ENCODE measurements at regions not wholly inside any gene's neighbourhood (a gene's known extent, or its start where the extent isn't known, plus 50 kb on each side); places are given as distances from the start of the nearest gene placed in this dataset.

DNA sequence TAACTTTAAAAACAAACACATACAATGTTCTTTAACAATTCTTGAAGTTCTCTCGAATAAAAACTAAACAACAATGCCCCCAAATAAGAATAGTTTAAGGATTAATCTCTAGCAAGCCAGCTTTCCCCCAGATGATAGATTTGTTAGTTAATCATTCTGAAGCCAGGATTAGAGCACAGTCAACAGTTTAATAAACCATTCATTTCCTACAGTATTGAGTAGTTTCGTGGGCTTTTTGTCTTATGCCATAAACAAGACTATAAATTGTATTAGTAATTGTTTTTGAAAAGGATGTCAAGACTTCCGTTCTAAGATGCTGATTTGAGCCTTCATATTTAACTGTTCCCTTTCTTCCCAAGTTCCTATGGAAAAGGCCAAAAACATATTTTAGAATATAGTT is 136.6 kb downstream of the PIK3R1 start:
- WGBS (ENCODE audit: insufficient coverage, insufficient read length): 100% methylated on average over 1 of the region's 3 CpGs
- no peaks in the 10 kb centered on the region for H3K36me3 ChIP-seq (ENCODE audit: control insufficient read depth, insufficient read depth, low read length)
- H3K9me3 ChIP-seq (ENCODE audit: control insufficient read depth, insufficient read depth, low read length): no peaks in the 10 kb centered on the region
- H3K27me3 ChIP-seq (ENCODE audit: control insufficient read depth, insufficient read depth, low read length): no peaks in the 10 kb centered on the region
- DNase-seq (ENCODE audit: low read depth, low spot score): no peak
- H3K27ac ChIP-seq (ENCODE audit: low read length): no peak overlapping the region
- H3K4me1 ChIP-seq (ENCODE audit: control insufficient read depth, insufficient read depth, low read length): no peaks in the 10 kb centered on the region
- H3K4me3 ChIP-seq (ENCODE audit: low read length): no peak overlapping the region

DNA sequence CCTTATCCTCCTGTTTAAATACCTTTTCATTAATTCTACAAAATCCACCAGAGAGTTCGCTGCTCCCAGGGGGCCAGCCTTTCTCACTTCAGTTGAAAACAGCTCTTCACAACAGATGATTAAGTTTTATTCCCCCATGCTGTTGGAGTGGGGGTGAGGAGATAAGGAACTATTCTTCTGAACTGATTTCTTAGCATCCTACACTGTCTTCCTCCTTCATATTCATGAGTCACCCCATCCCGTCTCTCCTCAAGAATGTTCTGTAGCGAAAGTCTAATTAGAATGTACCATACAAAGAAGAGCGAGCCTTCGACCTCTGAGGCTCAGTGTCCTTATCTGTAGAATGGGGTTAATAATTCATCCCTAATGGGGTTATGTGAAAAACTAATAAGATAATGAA is 138.0 kb downstream of the PIK3R1 start:
- H3K4me3 ChIP-seq (ENCODE audit: low read length): no peak overlapping the region
- H3K27ac ChIP-seq (ENCODE audit: low read length): no peak overlapping the region
- no peaks in the 10 kb centered on the region for H3K9me3 ChIP-seq (ENCODE audit: control insufficient read depth, insufficient read depth, low read length)
- no peaks in the 10 kb centered on the region for H3K27me3 ChIP-seq (ENCODE audit: control insufficient read depth, insufficient read depth, low read length)
- no CpG with 5 or more reads among the region's 5 CpGs for WGBS (ENCODE audit: insufficient coverage, insufficient read length)
- no peaks in the 10 kb centered on the region for H3K36me3 ChIP-seq (ENCODE audit: control insufficient read depth, insufficient read depth, low read length)
- no peaks in the 10 kb centered on the region for H3K4me1 ChIP-seq (ENCODE audit: control insufficient read depth, insufficient read depth, low read length)
- DNase-seq (ENCODE audit: low read depth, low spot score): no peak

DNA sequence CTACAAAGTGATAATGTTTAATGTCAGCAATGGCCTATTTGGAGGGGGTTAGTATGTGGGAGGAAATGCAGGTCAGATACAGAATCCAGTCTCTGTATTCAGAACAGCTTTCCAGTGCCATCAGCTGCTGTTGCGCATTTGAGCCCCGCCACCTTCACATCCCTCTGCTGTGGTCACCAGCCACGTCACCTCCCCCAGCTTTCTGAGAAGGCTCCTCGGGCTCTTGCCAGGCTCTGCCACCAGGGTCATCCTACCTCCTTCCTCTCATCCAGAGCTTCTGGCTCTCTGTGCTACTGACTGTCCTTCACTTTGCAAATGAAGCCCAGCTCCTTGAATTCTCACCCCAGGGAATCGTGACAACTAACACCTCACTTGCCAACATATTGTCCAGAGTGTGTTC is 138.8 kb downstream of the PIK3R1 start:
- Histone ChIP-seq H3K27ac (ENCODE audit: low read length) (no peak overlapping the region), H3K36me3 (ENCODE audit: control insufficient read depth, insufficient read depth, low read length) (no peaks in the 10 kb centered on the region), H3K9me3 (ENCODE audit: control insufficient read depth, insufficient read depth, low read length) (no peaks in the 10 kb centered on the region), H3K4me1 (ENCODE audit: control insufficient read depth, insufficient read depth, low read length) (no peaks in the 10 kb centered on the region), H3K4me3 (ENCODE audit: low read length) (no peak overlapping the region), H3K27me3 (ENCODE audit: control insufficient read depth, insufficient read depth, low read length) (no peaks in the 10 kb centered on the region)
- no peak for DNase-seq (ENCODE audit: low read depth, low spot score)
- no CpG with 5 or more reads among the region's 5 CpGs for WGBS (ENCODE audit: insufficient coverage, insufficient read length)

DNA sequence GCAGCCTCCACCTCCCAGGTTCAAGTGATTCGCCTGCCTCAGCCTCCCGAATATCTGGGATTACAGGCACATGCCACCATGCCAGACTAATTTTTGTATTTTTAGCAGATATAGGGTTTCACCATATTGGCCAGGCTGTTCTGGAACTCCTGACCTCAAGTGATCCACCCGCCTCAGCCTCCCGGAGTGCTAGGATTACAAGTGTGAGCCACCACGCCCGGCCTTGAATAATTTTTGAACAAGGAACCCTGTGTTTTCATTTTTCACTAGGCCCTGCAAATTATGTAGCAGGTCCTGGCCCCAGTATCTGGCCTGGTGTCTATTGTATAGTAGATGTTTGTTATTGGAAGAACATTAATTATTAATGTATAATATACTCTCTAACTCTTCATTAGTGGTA is 140.7 kb downstream of the PIK3R1 start:
- no peaks in the 10 kb centered on the region for H3K36me3 ChIP-seq (ENCODE audit: control insufficient read depth, insufficient read depth, low read length)
- H3K9me3 ChIP-seq (ENCODE audit: control insufficient read depth, insufficient read depth, low read length): no peaks in the 10 kb centered on the region
- no CpG with 5 or more reads among the region's 6 CpGs for WGBS (ENCODE audit: insufficient coverage, insufficient read length)
- H3K4me3 ChIP-seq (ENCODE audit: low read length): no peak overlapping the region
- H3K27me3 ChIP-seq (ENCODE audit: control insufficient read depth, insufficient read depth, low read length): no peaks in the 10 kb centered on the region
- no peak overlapping the region for H3K27ac ChIP-seq (ENCODE audit: low read length)
- H3K4me1 ChIP-seq (ENCODE audit: control insufficient read depth, insufficient read depth, low read length): no peaks in the 10 kb centered on the region
- no peak for DNase-seq (ENCODE audit: low read depth, low spot score)

DNA sequence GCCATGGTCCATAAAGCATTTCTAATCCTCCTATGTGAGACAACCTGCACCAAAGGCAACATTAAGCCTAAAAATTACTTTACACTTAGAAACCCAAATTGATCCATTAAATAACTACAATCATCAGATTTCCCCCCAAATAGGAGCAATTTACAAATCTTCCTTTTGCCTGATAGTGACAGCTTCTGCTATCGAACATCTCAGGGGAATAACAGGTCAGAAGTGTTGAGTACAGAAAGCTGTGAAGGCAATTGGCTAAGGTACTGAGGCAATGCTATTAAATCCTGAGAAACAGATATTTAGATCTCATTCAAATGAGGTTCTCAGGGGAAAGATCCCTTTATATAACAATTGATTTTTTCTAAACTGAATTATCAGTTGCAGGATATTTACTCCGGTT is 141.1 kb downstream of the PIK3R1 start:
- no peaks in the 10 kb centered on the region for H3K4me1 ChIP-seq (ENCODE audit: control insufficient read depth, insufficient read depth, low read length)
- no peak for DNase-seq (ENCODE audit: low read depth, low spot score)
- no peak overlapping the region for H3K4me3 ChIP-seq (ENCODE audit: low read length)
- H3K27me3 ChIP-seq (ENCODE audit: control insufficient read depth, insufficient read depth, low read length): no peaks in the 10 kb centered on the region
- no CpG with 5 or more reads among the region's 2 CpGs for WGBS (ENCODE audit: insufficient coverage, insufficient read length)
- H3K36me3 ChIP-seq (ENCODE audit: control insufficient read depth, insufficient read depth, low read length): no peaks in the 10 kb centered on the region
- H3K9me3 ChIP-seq (ENCODE audit: control insufficient read depth, insufficient read depth, low read length): no peaks in the 10 kb centered on the region
- H3K27ac ChIP-seq (ENCODE audit: low read length): no peak overlapping the region

DNA sequence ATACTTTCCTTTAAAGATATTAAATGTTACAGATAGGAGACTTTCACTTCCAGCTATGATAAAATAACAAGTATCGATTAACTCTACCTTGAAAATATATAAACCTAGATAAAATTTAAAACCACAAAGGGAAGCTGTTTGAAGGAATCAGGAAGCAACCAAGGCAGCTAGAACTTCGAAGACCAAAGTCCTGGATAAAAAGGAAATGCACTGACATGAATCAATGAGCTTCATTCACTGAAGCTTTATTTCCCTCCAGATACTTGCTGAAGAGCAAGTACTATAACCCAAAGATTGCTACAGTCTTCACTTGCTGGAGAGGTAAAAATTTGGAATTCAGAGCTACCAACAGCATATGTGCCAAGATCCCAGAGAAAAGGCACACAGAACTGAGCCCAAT is 144.1 kb downstream of the PIK3R1 start:
- Histone ChIP-seq H3K4me3 (ENCODE audit: low read length) (no peak overlapping the region), H3K36me3 (ENCODE audit: control insufficient read depth, insufficient read depth, low read length) (no peaks in the 10 kb centered on the region), H3K27me3 (ENCODE audit: control insufficient read depth, insufficient read depth, low read length) (no peaks in the 10 kb centered on the region), H3K27ac (ENCODE audit: low read length) (no peak overlapping the region), H3K4me1 (ENCODE audit: control insufficient read depth, insufficient read depth, low read length) (no peaks in the 10 kb centered on the region), H3K9me3 (ENCODE audit: control insufficient read depth, insufficient read depth, low read length) (no peaks in the 10 kb centered on the region)
- DNase-seq (ENCODE audit: low read depth, low spot score): no peak
- no CpG with 5 or more reads among the region's 2 CpGs for WGBS (ENCODE audit: insufficient coverage, insufficient read length)

DNA sequence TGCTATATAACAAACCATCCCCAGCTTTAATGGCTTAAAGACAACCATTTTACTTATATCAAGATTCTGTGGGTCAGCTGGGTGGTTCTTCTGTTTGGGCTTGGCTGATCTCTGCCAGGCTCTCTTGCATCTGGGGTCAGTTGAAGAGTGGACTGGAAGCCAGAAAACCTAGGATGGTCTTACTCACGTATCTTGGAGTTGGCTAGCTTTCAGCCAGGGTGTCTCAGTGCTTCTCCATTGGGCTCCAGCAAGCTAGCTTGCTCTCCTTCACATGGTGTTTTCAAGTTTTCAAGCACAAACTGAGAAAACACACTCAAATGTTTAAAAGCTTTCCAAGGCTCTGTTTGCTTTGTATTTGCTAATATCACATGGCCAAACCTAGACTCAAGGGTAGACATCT is 146.8 kb downstream of the PIK3R1 start:
- no peaks in the 10 kb centered on the region for H3K9me3 ChIP-seq (ENCODE audit: control insufficient read depth, insufficient read depth, low read length)
- H3K4me1 ChIP-seq (ENCODE audit: control insufficient read depth, insufficient read depth, low read length): no peaks in the 10 kb centered on the region
- WGBS (ENCODE audit: insufficient coverage, insufficient read length): no CpG with 5 or more reads among the region's 1 CpG
- DNase-seq (ENCODE audit: low read depth, low spot score): no peak
- H3K27ac ChIP-seq (ENCODE audit: low read length): no peak overlapping the region
- no peaks in the 10 kb centered on the region for H3K27me3 ChIP-seq (ENCODE audit: control insufficient read depth, insufficient read depth, low read length)
- no peaks in the 10 kb centered on the region for H3K36me3 ChIP-seq (ENCODE audit: control insufficient read depth, insufficient read depth, low read length)
- no peak overlapping the region for H3K4me3 ChIP-seq (ENCODE audit: low read length)

DNA sequence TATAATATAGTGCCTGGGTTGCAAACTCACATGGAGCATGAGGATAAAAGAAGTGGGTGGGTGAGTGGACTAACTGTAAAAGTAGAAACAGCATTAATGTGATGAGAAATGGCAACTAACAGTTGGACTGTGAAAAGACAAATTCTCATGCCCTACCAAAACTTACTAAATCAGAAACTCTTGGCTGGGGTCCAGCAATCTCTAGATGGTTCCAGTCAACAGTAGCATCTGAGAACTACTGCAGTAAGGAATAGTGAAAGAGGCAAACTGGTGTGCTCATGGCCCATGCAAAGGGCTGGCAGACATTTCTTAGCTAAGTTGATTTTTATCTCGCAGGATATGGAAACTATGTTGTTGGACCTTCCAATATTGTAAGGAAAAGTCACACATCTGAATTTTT is 150.3 kb downstream of the PIK3R1 start:
- Histone ChIP-seq H3K36me3 (ENCODE audit: control insufficient read depth, insufficient read depth, low read length) (no peaks in the 10 kb centered on the region), H3K27me3 (ENCODE audit: control insufficient read depth, insufficient read depth, low read length) (no peaks in the 10 kb centered on the region), H3K9me3 (ENCODE audit: control insufficient read depth, insufficient read depth, low read length) (no peaks in the 10 kb centered on the region), H3K4me1 (ENCODE audit: control insufficient read depth, insufficient read depth, low read length) (no peaks in the 10 kb centered on the region), H3K27ac (ENCODE audit: low read length) (no peak overlapping the region), H3K4me3 (ENCODE audit: low read length) (no peak overlapping the region)
- no peak for DNase-seq (ENCODE audit: low read depth, low spot score)
- WGBS (ENCODE audit: insufficient coverage, insufficient read length): no CpG with 5 or more reads among the region's 1 CpG

DNA sequence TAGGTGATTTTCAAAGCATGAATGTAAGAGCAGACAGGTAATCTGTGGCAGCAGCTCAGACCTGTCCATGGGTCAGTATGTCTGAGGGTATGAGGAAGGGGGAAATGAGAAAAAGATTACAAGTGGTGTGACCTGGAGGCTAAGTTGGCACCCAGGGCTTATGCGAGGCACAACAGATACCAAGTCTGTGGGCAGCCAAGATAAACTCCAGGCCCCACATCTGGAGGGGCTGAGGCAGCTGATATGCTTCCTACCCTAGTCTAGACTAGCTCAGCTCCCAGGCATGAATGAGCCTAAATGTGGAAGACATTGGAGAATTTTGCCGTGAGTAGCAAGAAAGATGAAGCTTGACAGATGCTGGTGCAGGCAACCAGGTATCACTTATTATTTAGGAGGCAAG is 151.7 kb downstream of the PIK3R1 start:
- no peaks in the 10 kb centered on the region for H3K9me3 ChIP-seq (ENCODE audit: control insufficient read depth, insufficient read depth, low read length)
- H3K4me1 ChIP-seq (ENCODE audit: control insufficient read depth, insufficient read depth, low read length): no peaks in the 10 kb centered on the region
- no CpG with 5 or more reads among the region's 2 CpGs for WGBS (ENCODE audit: insufficient coverage, insufficient read length)
- no peak overlapping the region for H3K27ac ChIP-seq (ENCODE audit: low read length)
- H3K27me3 ChIP-seq (ENCODE audit: control insufficient read depth, insufficient read depth, low read length): no peaks in the 10 kb centered on the region
- H3K4me3 ChIP-seq (ENCODE audit: low read length): no peak overlapping the region
- no peak for DNase-seq (ENCODE audit: low read depth, low spot score)
- H3K36me3 ChIP-seq (ENCODE audit: control insufficient read depth, insufficient read depth, low read length): no peaks in the 10 kb centered on the region

DNA sequence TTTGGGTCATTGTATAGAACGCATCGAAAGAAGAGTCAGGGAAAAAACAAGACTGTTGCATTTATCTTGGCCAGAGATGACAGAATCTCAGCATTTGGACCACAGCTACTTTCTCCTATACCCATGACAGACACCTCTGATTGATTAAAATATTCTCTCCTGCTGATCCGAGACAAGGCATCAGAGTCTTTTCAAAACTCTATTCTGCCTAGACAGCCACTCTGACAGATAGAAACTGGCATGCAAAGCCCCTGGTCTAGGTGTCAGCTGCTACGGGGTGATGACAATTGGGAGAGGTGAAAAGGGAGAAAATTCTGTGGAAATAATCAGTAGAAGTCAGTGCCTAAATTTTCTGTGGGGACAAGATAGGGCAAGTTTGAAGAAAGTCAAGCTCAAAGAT is 152.2 kb downstream of the PIK3R1 start:
- Histone ChIP-seq H3K27me3 (ENCODE audit: control insufficient read depth, insufficient read depth, low read length) (no peaks in the 10 kb centered on the region), H3K4me3 (ENCODE audit: low read length) (no peak overlapping the region), H3K4me1 (ENCODE audit: control insufficient read depth, insufficient read depth, low read length) (no peaks in the 10 kb centered on the region), H3K36me3 (ENCODE audit: control insufficient read depth, insufficient read depth, low read length) (no peaks in the 10 kb centered on the region), H3K27ac (ENCODE audit: low read length) (no peak overlapping the region), H3K9me3 (ENCODE audit: control insufficient read depth, insufficient read depth, low read length) (no peaks in the 10 kb centered on the region)
- WGBS (ENCODE audit: insufficient coverage, insufficient read length): no CpG with 5 or more reads among the region's 4 CpGs
- no peak for DNase-seq (ENCODE audit: low read depth, low spot score)

DNA sequence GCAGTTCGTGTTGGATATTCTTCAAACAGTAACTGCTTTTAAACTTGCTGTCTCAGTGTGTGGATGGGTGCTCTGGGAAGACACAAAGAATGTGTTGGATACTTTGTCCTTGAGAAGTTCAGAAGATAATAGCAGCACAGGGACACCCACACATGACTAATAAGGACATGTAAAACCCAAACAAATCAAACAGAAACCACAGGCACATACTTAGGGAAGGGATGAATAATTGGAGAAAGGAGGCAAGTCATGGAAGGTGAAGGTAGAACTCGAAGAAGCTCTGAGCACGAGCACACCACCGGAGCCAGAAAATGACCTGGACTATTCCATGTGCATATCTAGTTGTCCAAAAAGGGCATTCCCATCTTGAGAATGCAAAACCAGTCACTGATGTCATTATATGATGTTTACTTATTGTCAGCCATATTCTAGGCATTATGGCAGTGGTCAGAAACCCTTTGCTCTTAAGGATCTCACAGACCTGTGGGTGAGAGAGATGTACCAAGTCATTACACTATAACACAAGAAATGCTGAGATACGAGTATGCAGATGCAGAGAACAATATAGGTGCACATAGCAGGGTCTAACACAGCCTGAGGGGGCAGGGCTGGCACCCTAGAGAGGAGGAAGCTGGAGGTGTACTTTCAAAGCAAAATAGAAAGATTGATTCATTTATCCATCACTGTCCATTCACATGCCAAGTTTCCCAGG is 152.9 kb downstream of the PIK3R1 start:
- no peaks in the 10 kb centered on the region for H3K9me3 ChIP-seq (ENCODE audit: control insufficient read depth, insufficient read depth, low read length)
- no peak for DNase-seq (ENCODE audit: low read depth, low spot score)
- H3K36me3 ChIP-seq (ENCODE audit: control insufficient read depth, insufficient read depth, low read length): no peaks in the 10 kb centered on the region
- H3K4me1 ChIP-seq (ENCODE audit: control insufficient read depth, insufficient read depth, low read length): no peaks in the 10 kb centered on the region
- H3K27ac ChIP-seq (ENCODE audit: low read length): no peak overlapping the region
- H3K27me3 ChIP-seq (ENCODE audit: control insufficient read depth, insufficient read depth, low read length): no peaks in the 10 kb centered on the region
- WGBS (ENCODE audit: insufficient coverage, insufficient read length): no CpG with 5 or more reads among the region's 5 CpGs
- no peak overlapping the region for H3K4me3 ChIP-seq (ENCODE audit: low read length)

All from iPS DF 6.9 (cell line).